SK-N-SH treated with all-trans-retinoic acid at 6 μM for 48 hours (cell line): ENCODE measurements at regions not wholly inside any gene's neighbourhood (a gene's known extent, or its start where the extent isn't known, plus 50 kb on each side); places are given as distances from the start of the nearest gene placed in this dataset.
"Not testable (repeated sequence)": the region's sequence is repeated elsewhere in the genome, so short reads cannot be mapped to it uniquely, and the experiment has no call there.

Experiments
- ATAC-seq: fragments of 200-7000 bp; cut with Tn5 transposase; 3 replicates; pipeline ENCODE4 v1.9.1; 2020; ENCODE audit warnings: mild to moderate bottlenecking, moderate library complexity
- BACH2 ChIP-seq: fragments of 250-450 bp; sonication (Bioruptor Pico); IDR thresholded peaks from 2 replicates; pipeline ENCODE4 v1.9.0; 2021; ENCODE audit warnings: mild to moderate bottlenecking, borderline replicate concordance
- CREB5 ChIP-seq: fragments of 250-450 bp; sonication (Bioruptor Pico); IDR thresholded peaks from 2 replicates; pipeline ENCODE4 v1.5.1; 2020; ENCODE audit warnings: low read depth, mild to moderate bottlenecking, moderate library complexity
- CSRNP3 ChIP-seq: fragments of 250-450 bp; sonication (Bioruptor Pico); IDR thresholded peaks from 2 replicates; pipeline ENCODE4 v1.5.1; 2021; ENCODE audit warnings: mild to moderate bottlenecking, moderate library complexity
- ESRRG ChIP-seq: fragments of 250-450 bp; sonication (Bioruptor Pico); IDR thresholded peaks from 2 replicates; pipeline ENCODE4 v1.6.1; 2021; ENCODE audit warnings: mild to moderate bottlenecking
- GLIS3 ChIP-seq: fragments of 250-450 bp; sonication (Bioruptor Pico); IDR thresholded peaks from 2 replicates; pipeline ENCODE4 v1.5.0; 2020; ENCODE audit warnings: mild to moderate bottlenecking, moderate library complexity
- ISL1 ChIP-seq: fragments of 250-450 bp; sonication (Bioruptor Pico); IDR thresholded peaks from 2 replicates; pipeline ENCODE4 v2.1.2; 2022; ENCODE audit warnings: mild to moderate bottlenecking, moderate library complexity
- PATZ1 ChIP-seq: fragments of 250-450 bp; sonication (Bioruptor Pico); IDR thresholded peaks from 2 replicates; pipeline ENCODE4 v1.8.0; 2020; ENCODE audit warnings: mild to moderate bottlenecking, moderate library complexity, borderline replicate concordance
- POU6F1 ChIP-seq: fragments of 250-450 bp; sonication (Bioruptor Pico); IDR thresholded peaks from 2 replicates; pipeline ENCODE4 v1.8.0; 2021; ENCODE audit warnings: low read depth, mild to moderate bottlenecking, moderate library complexity, borderline replicate concordance
- PPARA ChIP-seq: fragments of 250-450 bp; sonication (Bioruptor Pico); IDR thresholded peaks from 2 replicates; pipeline ENCODE4 v1.5.0; 2020; ENCODE audit warnings: mild to moderate bottlenecking, borderline replicate concordance
- TCF4 ChIP-seq: fragments of 250-450 bp; sonication (Bioruptor Pico); IDR thresholded peaks from 2 replicates; pipeline ENCODE4 v1.8.0; 2021; ENCODE audit warnings: mild to moderate bottlenecking, moderate library complexity, borderline replicate concordance
- TOX ChIP-seq: fragments of 250-450 bp; sonication (Bioruptor Pico); IDR thresholded peaks from 2 replicates; pipeline ENCODE4 v1.8.0; 2021; ENCODE audit warnings: mild to moderate bottlenecking, moderate library complexity, borderline replicate concordance
- TSHZ2 ChIP-seq: fragments of 250-450 bp; sonication (Bioruptor Pico); IDR thresholded peaks from 2 replicates; pipeline ENCODE4 v1.5.0; 2020; ENCODE audit warnings: mild to moderate bottlenecking, moderate library complexity
- ZC3H10 ChIP-seq: fragments of 250-450 bp; sonication (Bioruptor Pico); IDR thresholded peaks from 2 replicates; pipeline ENCODE4 v1.5.1; 2021; ENCODE audit warnings: mild to moderate bottlenecking, moderate library complexity
- ZFP30 ChIP-seq: fragments of 450-650 bp; formaldehyde crosslinking; IDR thresholded peaks from 2 replicates; pipeline ENCODE4 v1.5.0; 2022; ENCODE audit warnings: mild to moderate bottlenecking, moderate library complexity
- ZNF565 ChIP-seq: fragments of 450-650 bp; formaldehyde crosslinking; conservative IDR thresholded peaks from 2 replicates; pipeline ENCODE4 v1.5.0; 2020; ENCODE audit warnings: low read depth, mild to moderate bottlenecking, moderate library complexity
- ZNF70 ChIP-seq: fragments of 450-650 bp; formaldehyde crosslinking; IDR thresholded peaks from 2 replicates; pipeline ENCODE4 v1.5.0; 2020; ENCODE audit warnings: mild to moderate bottlenecking, moderate library complexity
- ZNF8 ChIP-seq: fragments of 450-650 bp; formaldehyde crosslinking; IDR thresholded peaks from 2 replicates; pipeline ENCODE4 v1.5.0; 2020; ENCODE audit warnings: mild to moderate bottlenecking, moderate library complexity

GRCh38 chr1:161439280-161440232 is 65.7 kb upstream of the FCGR2A start (continued):
- TF ChIP-seq POU6F1 (CRISPR knock-in tag) (no peak), ZNF8 (CRISPR knock-in tag) (no peak), ZC3H10 (CRISPR knock-in tag) (no peak), CREB5 (no peak), TCF4 (no peak), ISL1 (CRISPR knock-in tag) (no peak), BACH2 (CRISPR knock-in tag) (no peak), ZFP30 (CRISPR knock-in tag) (no peak), PPARA (CRISPR knock-in tag) (no peak), TOX (CRISPR knock-in tag) (no peak), ZNF70 (CRISPR knock-in tag) (no peak), CSRNP3 (CRISPR knock-in tag) (no peak)

GRCh38 chr1:161433191-161433590 is 65.5 kb upstream of the CFAP126 start:
- ATAC-seq: not testable (repeated sequence)

- TF ChIP-seq ZNF565 (CRISPR knock-in tag) (no peak), TOX (CRISPR knock-in tag) (no peak), GLIS3 (no peak), PPARA (CRISPR knock-in tag) (no peak), ESRRG (CRISPR knock-in tag) (no peak), PATZ1 (CRISPR knock-in tag) (no peak), ZC3H10 (CRISPR knock-in tag) (no peak), TSHZ2 (CRISPR knock-in tag) (no peak)
- TF ChIP-seq, all 23 proteins: peak for 0
- ATAC-seq: no peak
These were observed 64.4 kb upstream of the CFAP126 start for GRCh38 chr1:161432091-161432490.
